Ascending aorta (tissue), 2 donors: ENCODE measurements at regions not wholly inside any gene's neighbourhood (a gene's known extent, or its start where the extent isn't known, plus 50 kb on each side); places are given as distances from the start of the nearest gene placed in this dataset.

Experiments used
- DNase-seq, 2 donors: peaks; one replicate each; pipeline ENCODE4 v3.0.0-alpha.2; 2019; ENCODE audit warnings: low spot score in 2 of 2
- H3K27ac ChIP-seq, 2 donors: fragments of 200-600 bp; sonication (generic); one replicate each; pipeline ENCODE4 v1.5.1; 2016 to 2017; ENCODE audit warnings: mild to moderate bottlenecking in 1 of 2
- H3K27me3 ChIP-seq: fragments of 200-600 bp; sonication (generic); one replicate; pipeline ENCODE4 v1.5.1; 2017
- H3K36me3 ChIP-seq, 2 donors: fragments of 200-600 bp; sonication (generic); one replicate each; pipeline ENCODE4 v1.5.1; 2016
- H3K4me1 ChIP-seq, 2 donors: fragments of 200-600 bp; sonication (generic); one replicate each; pipeline ENCODE4 v1.5.1; 2016 to 2017; ENCODE audit warnings: mild to moderate bottlenecking in 1 of 2
- H3K4me3 ChIP-seq, 2 donors: fragments of 200-600 bp; sonication (generic); one replicate each; pipeline ENCODE4 v1.5.1; 2016 to 2017; ENCODE audit warnings: mild to moderate bottlenecking in 1 of 2
- H3K9me3 ChIP-seq, 2 donors: fragments of 200-600 bp; sonication (generic); one replicate each; pipeline ENCODE4 v1.5.1; 2016
- CTCF ChIP-seq, 3 experiments: fragments of 200-600 bp in 2 of 3; fragments of 450-650 bp in 1 of 3; sonication (generic) in 2 of 3; IDR thresholded peaks; one replicate each; pipeline ENCODE4 v1.5.1; 2016 to 2019; ENCODE audit warnings: antibody characterized with exemption in 3 of 3, mild to moderate bottlenecking in 1 of 3, moderate library complexity in 1 of 3
- intact Hi-C: fragments of 100-400 bp; cut with DNase I; formaldehyde crosslinking; loops from one replicate; pipeline ENCODE4 v1.15.1; 2023

GRCh38 chr1:82048596-82048995 lies 247.9 kb downstream of the ADGRL2 start:
- no peaks in the 10 kb centered on the region for H3K4me1 ChIP-seq
- no peak for TF ChIP-seq CTCF (IDR thresholded peaks at IDR 0.05)

GRCh38 chr1:82045221-82045620 lies 244.5 kb downstream of the ADGRL2 start:
- H3K27me3 ChIP-seq = no peaks in the 10 kb centered on the region
- intact Hi-C loops = no loop called here
- no peak for DNase-seq
- no peak overlapping the region for H3K27ac ChIP-seq
- H3K36me3 ChIP-seq = no peaks in the 10 kb centered on the region
- no peak overlapping the region for H3K4me3 ChIP-seq
- no peak for TF ChIP-seq CTCF (IDR thresholded peaks at IDR 0.05)
- no peaks in the 10 kb centered on the region for H3K9me3 ChIP-seq
- no peaks in the 10 kb centered on the region for H3K4me1 ChIP-seq

More at GRCh38 chr1:82048596-82048995, 247.9 kb downstream of the ADGRL2 start:
- Histone ChIP-seq H3K36me3 (no peaks in the 10 kb centered on the region), H3K27me3 (no peaks in the 10 kb centered on the region), H3K27ac (no peak overlapping the region), H3K9me3 (no peaks in the 10 kb centered on the region), H3K4me3 (no peak overlapping the region)
- intact Hi-C loops = no loop called here
- no peak for DNase-seq

GRCh38 chr1:82044536-82044935 lies 243.8 kb downstream of the ADGRL2 start:
- TF ChIP-seq CTCF (IDR thresholded peaks at IDR 0.05) = no peak
- H3K4me3 ChIP-seq = no peak overlapping the region
- H3K4me1 ChIP-seq = no peaks in the 10 kb centered on the region
- no peak overlapping the region for H3K27ac ChIP-seq
- H3K9me3 ChIP-seq = no peaks in the 10 kb centered on the region
- H3K27me3 ChIP-seq = no peaks in the 10 kb centered on the region
- intact Hi-C loops = no loop called here
- no peaks in the 10 kb centered on the region for H3K36me3 ChIP-seq
- DNase-seq = no peak

GRCh38 chr1:82044111-82044510 lies 243.4 kb downstream of the ADGRL2 start:
- H3K27ac ChIP-seq = no peak overlapping the region
- intact Hi-C loops = no loop called here
- no peak for DNase-seq
- H3K27me3 ChIP-seq = no peaks in the 10 kb centered on the region
- no peaks in the 10 kb centered on the region for H3K9me3 ChIP-seq
- no peak for TF ChIP-seq CTCF (IDR thresholded peaks at IDR 0.05)
- no peaks in the 10 kb centered on the region for H3K4me1 ChIP-seq
- H3K36me3 ChIP-seq = no peaks in the 10 kb centered on the region
- H3K4me3 ChIP-seq = no peak overlapping the region

GRCh38 chr1:82042306-82043060 lies 241.7 kb downstream of the ADGRL2 start:
- no peak for TF ChIP-seq CTCF (IDR thresholded peaks at IDR 0.05)
- DNase-seq = no peak
- intact Hi-C loops = no loop called here
- no peak overlapping the region for H3K27ac ChIP-seq
- H3K27me3 ChIP-seq = no peaks in the 10 kb centered on the region
- H3K9me3 ChIP-seq = no peaks in the 10 kb centered on the region
- no peaks in the 10 kb centered on the region for H3K36me3 ChIP-seq
- H3K4me1 ChIP-seq = no peaks in the 10 kb centered on the region
- no peak overlapping the region for H3K4me3 ChIP-seq
